GM21529 (cell line): ENCODE measurements at regions not wholly inside any gene's neighbourhood (a gene's known extent, or its start where the extent isn't known, plus 50 kb on each side); places are given as distances from the start of the nearest gene placed in this dataset.
"Not testable (repeated sequence)": the region's sequence is repeated elsewhere in the genome, so short reads cannot be mapped to it uniquely, and the experiment has no call there.

ENCODE experiments used
- ATAC-seq: cut with Tn5 transposase; IDR thresholded peaks from one replicate; pipeline ENCODE4 v1.9.1; 2021; ENCODE audit not compliant: unreplicated experiment

- ATAC-seq: no peak
Observed at GRCh38 chr4:174071595-174071994, 211.9 kb downstream of the FBXO8 start.

GRCh38 chr4:174069848-174070330, 213.6 kb downstream of the FBXO8 start:
- ATAC-seq: no peak

- ATAC-seq: no peak
Observed at GRCh38 chr4:174066611-174067205, 216.8 kb downstream of the FBXO8 start.

GRCh38 chr4:174062831-174063230, 220.6 kb downstream of the FBXO8 start:
- ATAC-seq: no peak

- no peak for ATAC-seq
Observed at GRCh38 chr4:174061026-174061425, 222.4 kb downstream of the FBXO8 start.

GRCh38 chr4:174058846-174059245, 224.6 kb downstream of the FBXO8 start:
- ATAC-seq: no peak

- no peak for ATAC-seq
Observed at GRCh38 chr4:174056959-174057358, 226.5 kb downstream of the FBXO8 start.

GRCh38 chr4:174055344-174055743, 228.1 kb downstream of the FBXO8 start:
- no peak for ATAC-seq

- ATAC-seq: no peak
Observed at GRCh38 chr4:174053895-174054294, 229.6 kb downstream of the FBXO8 start.

GRCh38 chr4:174047363-174047762, 236.1 kb downstream of the FBXO8 start:
- ATAC-seq: no peak

- not testable (repeated sequence) for ATAC-seq
Observed at GRCh38 chr4:174045829-174046228, 237.6 kb downstream of the FBXO8 start.

GRCh38 chr4:174045381-174045780, 238.1 kb downstream of the FBXO8 start:
- ATAC-seq: no peak

- no peak for ATAC-seq
Observed at GRCh38 chr4:174041555-174042105, 241.8 kb downstream of the FBXO8 start.

- ATAC-seq: no peak
Observed at GRCh38 chr4:174040287-174040686, 243.2 kb downstream of the FBXO8 start.

- no peak for ATAC-seq
Observed at GRCh38 chr4:174038481-174038880, 245.0 kb downstream of the FBXO8 start.

- no peak for ATAC-seq
Observed at GRCh38 chr4:174037631-174038030, 245.8 kb downstream of the FBXO8 start.

GRCh38 chr4:174037049-174037448, 246.4 kb downstream of the FBXO8 start:
- no peak for ATAC-seq

- no peak for ATAC-seq
Observed at GRCh38 chr4:174036576-174036975, 246.9 kb downstream of the FBXO8 start.

- ATAC-seq: no peak
Observed at GRCh38 chr4:174036111-174036510, 247.4 kb downstream of the FBXO8 start.

- ATAC-seq: no peak
Observed at GRCh38 chr4:174023641-174024040, 259.8 kb downstream of the FBXO8 start.

- no peak for ATAC-seq
Observed at GRCh38 chr4:174018236-174018635, 265.2 kb downstream of the FBXO8 start.

- ATAC-seq: no peak
Observed at GRCh38 chr4:174016251-174016650, 267.2 kb downstream of the FBXO8 start.

- no peak for ATAC-seq
Observed at GRCh38 chr4:174012886-174013259, 270.6 kb downstream of the FBXO8 start.
